GM19324 (cell line): ENCODE measurements at regions not wholly inside any gene's neighbourhood (a gene's known extent, or its start where the extent isn't known, plus 50 kb on each side); places are given as distances from the start of the nearest gene placed in this dataset.
"Not testable (repeated sequence)": the region's sequence is repeated elsewhere in the genome, so short reads cannot be mapped to it uniquely, and the experiment has no call there.

Experiments used
- ATAC-seq: cut with Tn5 transposase; IDR thresholded peaks from one replicate; pipeline ENCODE4 v1.9.1; 2021; ENCODE audit warnings: mild to moderate bottlenecking, moderate library complexity; ENCODE audit not compliant: unreplicated experiment, low FRiP score

DNA sequence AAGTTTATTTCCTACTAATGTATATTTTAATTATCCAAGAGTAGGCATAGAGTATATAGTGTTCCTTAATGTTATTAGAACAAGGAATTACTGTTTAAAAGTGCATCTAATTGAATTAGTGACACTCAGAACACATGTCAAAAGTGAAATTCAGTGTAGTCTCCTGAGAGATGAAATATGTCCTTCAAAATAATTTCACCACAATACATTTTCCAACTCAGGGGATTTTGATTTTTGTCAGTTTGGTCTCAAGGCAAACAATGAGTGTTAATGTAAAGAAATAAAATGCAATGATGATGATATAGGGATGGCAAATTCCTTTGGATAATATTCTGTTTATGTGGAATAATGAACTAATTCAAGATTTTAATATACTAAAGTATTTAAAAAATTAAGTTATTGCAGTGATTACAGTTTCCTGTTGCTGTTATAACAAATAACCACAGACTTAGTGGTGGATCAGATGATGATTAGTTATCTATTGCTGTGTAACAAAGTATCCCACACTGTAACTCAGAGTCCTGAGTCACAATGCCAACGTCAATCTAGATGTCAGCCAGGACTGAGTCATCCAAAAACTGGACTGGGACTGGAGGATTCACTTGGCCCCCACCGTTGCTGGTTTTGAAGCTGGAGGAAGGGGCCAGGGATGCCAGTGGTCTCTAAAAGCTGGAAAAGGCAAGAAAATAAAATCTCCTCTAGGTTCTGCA lies 148.0 kb upstream of the SLC7A11 start:
- ATAC-seq: no peak

DNA sequence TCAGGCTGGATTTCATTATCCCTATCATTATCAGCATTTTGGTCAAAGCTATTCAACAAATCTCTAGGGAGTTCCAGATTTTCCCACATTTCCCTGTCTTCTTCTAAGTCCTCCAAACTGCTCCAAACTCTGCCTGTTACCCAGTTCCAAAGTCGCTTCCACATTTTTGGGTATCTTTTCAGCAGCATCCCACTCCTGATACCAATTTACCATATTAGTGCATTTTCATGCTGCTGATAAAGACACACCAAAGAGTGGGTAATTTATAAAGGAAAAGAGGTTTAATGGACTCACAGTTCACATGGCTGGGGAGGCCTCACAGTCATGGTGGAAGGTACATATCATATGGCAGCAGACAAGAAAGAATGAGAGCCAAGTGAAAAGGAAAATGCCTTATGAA lies 132.8 kb upstream of the SLC7A11 start:
- ATAC-seq: no peak

DNA sequence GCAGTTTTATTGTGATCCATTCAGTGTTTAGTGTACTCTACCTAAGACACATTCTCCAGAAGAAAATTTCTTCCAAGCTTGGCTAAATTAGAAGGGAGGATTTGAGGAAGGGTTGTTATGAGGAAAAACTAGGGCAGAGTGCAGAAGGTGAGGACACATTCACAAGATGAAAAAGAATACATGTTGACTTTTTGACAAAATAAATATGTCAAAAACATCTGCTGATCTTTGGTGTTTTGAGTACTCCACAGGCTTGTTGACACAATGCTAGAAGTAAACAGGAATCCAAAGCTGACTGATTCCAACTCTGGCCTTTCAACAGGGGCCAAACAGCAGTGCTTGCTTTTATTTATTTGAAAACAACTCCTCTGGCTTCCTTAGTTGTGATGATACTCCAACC lies 125.8 kb upstream of the SLC7A11 start:
- ATAC-seq: no peak

- ATAC-seq: not testable (repeated sequence)
Observed at GRCh38 chr4:138352446-138352845, 110.3 kb upstream of the SLC7A11 start.

- ATAC-seq: no peak
Observed at GRCh38 chr4:138348055-138348454, 105.9 kb upstream of the SLC7A11 start.

GRCh38 chr4:138347561-138347960 lies 105.4 kb upstream of the SLC7A11 start:
- no peak for ATAC-seq

- no peak for ATAC-seq
Observed at GRCh38 chr4:138344851-138345250, 102.7 kb upstream of the SLC7A11 start.

DNA sequence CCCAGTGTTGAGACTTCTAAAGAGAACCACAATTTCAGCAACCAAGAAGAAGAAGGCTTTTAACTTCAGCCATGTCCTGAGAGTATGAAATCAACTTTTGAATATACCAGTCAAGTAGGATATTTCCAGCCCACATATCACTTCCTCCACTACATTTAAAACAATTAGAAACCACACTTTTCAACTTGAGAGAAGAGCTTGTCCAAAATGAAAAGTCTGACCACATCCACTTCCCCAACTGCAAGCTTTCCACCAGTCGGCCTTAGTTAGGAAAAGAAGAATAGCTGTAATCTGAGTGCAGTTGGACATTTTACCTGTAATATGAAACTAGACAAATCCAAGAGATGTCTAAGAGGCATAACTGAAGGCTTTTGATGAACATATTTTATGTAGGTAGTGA lies 101.9 kb upstream of the SLC7A11 start:
- no peak for ATAC-seq

DNA sequence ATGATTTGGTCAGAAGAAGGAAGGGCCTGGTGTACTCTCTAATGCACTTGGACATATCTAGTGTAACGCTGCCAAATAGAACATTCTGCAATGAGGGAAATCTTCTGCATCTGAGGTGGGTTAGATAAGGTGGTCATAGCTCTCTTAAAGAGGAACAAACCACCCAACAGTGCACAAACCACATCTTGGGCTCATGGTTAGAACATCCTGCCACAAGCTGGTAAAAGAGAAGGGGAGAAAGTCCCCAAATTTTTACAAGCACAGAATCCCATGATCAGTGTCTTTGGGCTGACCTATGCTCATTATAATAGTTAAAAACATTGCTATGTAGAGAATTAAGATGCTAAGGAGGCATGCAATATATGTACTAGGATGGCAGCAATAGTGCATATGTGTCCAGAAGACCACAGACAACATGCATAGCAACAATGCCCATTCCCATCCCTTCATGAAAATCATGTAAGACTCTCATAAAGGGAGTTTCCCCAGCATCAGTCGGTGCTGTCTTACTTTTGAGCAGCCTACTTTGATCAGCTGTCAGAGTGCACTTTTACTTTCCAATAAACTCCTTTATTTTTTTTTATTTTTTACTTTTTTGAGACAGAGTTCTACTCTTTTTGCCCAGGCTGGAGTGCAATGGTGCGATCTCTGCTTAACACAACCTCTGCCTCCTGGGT lies 99.7 kb upstream of the SLC7A11 start:
- peak; percentile 56 for ATAC-seq

DNA sequence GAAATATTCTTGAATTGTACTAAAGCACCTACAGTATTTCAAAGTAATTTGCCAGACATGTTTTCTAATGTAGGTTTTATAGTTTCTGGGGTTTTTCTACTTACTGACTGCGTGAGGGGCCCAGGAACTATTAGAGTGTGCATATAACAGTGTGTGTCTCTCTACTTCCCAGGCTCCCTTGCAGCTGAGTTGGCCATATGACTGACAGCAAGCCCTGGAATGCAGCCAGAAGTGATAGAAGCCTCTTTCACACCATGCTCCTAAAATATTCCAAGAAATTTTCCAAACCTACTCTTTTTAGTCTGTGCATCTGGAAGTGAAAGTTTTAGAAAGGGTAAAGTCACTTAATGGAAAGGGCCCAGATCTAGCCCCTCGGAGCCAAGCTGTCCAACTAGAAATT lies 96.7 kb upstream of the SLC7A11 start:
- no peak for ATAC-seq

- not testable (repeated sequence) for ATAC-seq
Observed at GRCh38 chr4:138338222-138338621, 96.1 kb upstream of the SLC7A11 start.

DNA sequence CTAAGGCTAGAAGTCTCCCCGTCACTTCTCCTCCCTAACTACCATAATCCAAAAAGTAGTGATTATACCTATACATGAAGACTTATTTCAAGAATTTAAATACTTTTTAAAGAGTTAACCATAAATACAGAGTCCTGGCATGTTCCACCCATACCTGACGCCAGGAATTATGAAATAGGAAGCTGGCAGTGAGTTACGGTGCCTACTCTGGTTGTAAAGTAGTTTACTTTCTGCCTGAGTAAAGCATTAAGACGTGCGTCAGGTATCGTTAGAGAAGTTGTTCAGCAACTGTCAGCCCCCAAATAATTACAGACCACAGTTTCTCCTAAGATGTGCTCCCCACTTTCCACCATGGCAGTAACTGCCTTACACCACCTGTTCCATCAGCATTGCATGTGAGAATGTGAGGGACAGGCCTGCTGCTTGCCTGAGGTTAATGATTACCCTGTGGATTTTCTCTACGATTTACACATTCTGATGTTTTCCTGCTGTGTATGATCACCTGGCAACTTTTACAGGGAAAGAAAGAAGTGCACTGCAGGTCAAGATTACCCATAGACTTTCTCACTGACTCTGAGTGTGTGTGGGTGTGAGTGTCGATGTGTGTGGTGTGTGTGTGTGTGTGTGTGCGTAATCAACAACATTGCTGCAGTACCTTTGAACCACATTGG lies 92.3 kb upstream of the SLC7A11 start:
- no peak for ATAC-seq

- not testable (repeated sequence) for ATAC-seq
Observed at GRCh38 chr4:138332415-138332814, 90.3 kb upstream of the SLC7A11 start.

DNA sequence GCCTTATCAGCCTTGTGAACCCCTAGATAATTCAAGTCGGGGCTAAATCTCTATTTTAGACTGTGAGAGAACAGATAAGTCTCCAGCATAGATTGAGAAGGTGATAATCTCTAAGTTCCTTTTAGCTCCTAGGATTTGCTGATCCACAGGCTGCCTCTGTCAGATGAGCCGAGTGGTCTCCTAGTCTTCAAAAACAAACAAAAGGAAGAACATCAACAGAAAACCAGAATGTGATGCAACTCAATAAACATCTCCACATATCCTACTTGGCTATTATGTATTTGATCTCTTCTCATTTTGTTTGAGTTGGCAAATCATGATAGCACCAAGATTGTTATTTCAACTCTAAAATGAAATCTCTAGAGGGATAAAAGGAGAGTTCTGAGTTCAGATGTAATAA lies 88.4 kb upstream of the SLC7A11 start:
- ATAC-seq: no peak

DNA sequence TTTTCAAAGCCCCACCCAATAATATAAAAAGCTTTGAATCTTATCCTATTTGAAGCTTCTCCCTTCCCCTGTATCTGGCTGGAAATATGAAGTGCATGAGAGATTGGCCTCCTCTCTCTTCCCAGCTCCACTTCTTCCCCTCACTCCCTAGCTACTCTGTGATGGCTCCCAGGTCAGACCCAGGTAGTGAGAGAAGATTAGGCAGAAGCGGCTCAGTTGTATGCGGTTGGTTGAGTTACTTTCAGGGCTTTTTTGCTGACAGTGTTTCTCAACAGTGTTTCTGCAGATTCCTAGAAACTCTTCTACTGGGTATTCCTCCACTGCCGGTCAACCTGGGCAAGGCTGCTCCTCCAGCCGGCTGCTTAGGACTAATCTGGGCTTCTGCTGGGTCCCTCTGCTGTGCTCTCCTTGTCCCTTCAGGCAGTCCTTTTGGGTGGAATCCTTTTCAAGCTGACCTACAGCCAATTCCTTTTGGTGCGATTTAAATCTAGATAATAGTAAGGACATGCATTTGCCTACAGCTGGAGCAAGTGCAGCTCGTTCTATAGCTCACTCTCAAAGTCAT lies 87.4 kb upstream of the SLC7A11 start:
- ATAC-seq: no peak

DNA sequence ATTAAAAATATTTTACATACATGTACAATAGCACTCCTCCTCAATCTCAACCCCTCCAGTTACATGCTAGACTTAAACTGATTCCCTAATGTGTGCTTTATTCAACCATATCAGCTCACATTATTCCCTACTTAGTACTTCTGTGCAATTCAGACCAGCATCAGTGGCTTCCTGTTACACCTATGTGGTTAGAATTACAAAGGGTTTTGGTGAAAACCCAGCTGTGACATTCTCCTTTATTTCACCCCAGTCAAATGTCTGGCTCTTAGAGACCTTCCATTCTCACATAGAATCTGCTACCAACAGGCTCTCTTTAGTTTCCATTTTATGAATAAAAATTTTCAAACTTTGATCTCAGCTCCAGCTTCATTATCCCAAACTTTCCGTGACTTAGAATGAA lies 85.2 kb upstream of the SLC7A11 start:
- no peak for ATAC-seq

GRCh38 chr4:138320831-138321230 lies 78.7 kb upstream of the SLC7A11 start:
- ATAC-seq: no peak

GRCh38 chr4:138320030-138320429 lies 77.9 kb upstream of the SLC7A11 start:
- ATAC-seq: no peak

GRCh38 chr4:138317175-138317748 lies 75.1 kb upstream of the SLC7A11 start:
- ATAC-seq: no peak

GRCh38 chr4:138312536-138312911 lies 70.4 kb upstream of the SLC7A11 start:
- no peak for ATAC-seq
